Putamen (tissue), 1 donor: ENCODE measurements at regions not wholly inside any gene's neighbourhood (a gene's known extent, or its start where the extent isn't known, plus 50 kb on each side); places are given as distances from the start of the nearest gene placed in this dataset.

ENCODE experiments used
- DNase-seq: peaks from one replicate; pipeline ENCODE4 v3.0.0-alpha.2; 2016; ENCODE audit warnings: low spot score

DNA sequence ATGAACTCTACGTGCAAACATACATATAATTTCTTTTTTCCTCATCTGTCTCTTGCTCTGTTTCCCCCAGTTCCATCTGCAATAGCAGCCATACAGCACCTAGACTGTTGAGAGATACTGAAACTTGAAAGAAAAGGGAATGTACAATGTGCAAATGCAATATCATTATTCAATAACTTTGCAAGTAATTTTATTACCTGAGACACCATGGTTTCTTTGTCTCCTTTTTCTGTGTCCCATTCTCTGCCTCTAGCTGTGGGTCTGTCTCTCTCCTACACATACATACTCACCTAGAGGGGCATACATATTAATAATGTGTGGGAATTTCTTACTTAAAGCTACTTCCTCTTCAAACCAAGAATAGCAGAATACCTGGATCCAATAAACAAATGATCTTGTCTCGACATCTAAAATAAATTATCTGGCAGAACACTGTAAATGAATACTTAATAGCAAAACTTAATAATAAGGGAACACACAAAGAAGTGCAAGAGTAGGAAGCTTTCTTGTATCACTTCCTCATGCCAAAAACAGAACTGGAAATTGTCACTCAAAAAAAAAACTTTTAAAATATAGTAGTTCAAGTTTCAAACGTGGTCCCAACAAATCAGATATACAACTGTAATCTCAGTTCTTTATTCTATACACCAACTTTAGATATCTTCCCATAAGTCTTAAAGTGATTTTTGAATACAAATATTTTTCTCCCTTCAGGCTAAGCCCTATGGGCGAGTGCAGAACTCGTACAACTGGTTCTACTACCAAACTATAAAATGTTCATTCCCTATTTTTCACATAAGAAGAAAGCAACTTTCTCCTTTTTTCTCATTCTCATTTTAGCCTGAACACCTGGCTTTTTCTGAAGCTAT is 194.6 kb downstream of the NRIP1 start:
- DNase-seq = no peak

DNA sequence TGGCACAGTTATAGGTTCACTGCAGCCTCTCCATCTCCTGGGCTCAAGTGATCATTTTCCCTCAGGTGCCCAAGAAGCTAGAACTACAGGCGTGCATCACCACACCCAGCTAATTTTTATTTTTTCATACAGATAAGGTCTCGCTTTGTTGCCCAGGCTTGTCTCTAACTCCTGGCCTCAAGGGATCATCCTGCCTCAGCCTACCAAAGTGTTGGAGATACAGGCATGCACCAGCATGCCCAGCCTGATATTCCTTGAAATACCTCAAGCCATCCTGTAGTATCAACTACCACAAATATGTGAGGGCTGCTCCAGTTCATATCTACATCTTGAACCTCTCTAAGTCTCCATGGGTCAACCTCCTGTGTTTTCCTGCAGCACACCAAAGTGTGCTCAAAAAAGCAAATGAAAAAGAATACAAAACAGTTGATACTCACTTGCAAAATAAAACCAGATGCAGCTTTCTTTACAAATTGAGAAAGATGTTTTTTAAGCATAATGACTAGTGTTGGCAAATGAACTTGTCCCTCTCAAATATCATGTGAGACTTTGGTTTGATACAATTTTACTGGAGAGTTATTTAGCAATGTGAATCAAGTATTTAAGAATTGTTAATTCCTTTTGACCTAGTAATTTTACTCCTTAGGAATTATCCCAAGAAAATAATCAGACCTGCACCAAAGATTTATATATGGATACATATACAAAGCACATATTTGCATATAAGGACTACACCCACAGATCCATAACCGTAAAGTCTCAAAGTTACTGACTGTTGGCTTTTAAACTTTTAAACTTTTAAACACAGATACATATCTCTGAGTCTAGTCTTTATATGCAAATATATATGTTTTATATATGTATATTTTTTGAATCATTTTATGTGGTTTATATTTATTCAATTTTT is 197.7 kb downstream of the NRIP1 start:
- no peak for DNase-seq

DNA sequence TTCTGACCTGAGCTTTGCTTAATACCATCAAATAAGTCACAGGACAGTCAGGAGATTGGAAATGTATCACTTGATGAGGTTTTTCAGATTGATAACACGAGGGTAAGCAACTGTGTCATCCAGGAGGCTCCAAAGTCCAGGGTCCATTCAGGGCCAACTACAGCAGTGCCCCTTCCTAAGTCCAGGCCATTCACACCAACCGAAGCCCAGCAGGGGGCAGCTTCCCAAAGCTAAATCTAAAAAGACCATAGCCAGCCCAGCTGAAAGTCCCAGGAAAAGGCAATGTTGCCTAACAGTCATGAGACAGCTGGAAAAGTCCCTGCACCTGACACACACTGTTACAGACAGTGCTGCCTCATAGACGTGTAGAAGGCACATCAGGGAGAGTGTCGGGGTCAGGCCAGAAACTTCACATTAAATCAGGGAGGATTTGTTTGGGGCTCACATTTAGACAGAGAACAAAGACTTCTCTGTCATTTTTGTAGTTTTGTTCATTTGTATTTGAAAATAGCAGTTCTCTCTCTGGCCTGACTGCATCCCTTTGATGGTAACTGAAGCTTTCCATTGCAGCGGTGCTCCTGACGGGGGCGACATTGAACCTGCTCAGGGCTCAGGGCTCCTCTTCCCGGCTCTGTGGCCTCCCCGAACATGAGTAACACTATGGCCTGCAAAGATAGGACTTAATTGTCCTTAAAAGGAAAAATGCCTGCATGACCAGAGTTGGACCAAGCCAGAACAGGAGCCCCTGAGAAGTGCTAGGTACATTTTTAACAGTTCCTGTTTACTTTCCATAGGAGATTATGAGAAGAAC is 200.4 kb downstream of the NRIP1 start:
- peak; percentile 85 for DNase-seq

DNA sequence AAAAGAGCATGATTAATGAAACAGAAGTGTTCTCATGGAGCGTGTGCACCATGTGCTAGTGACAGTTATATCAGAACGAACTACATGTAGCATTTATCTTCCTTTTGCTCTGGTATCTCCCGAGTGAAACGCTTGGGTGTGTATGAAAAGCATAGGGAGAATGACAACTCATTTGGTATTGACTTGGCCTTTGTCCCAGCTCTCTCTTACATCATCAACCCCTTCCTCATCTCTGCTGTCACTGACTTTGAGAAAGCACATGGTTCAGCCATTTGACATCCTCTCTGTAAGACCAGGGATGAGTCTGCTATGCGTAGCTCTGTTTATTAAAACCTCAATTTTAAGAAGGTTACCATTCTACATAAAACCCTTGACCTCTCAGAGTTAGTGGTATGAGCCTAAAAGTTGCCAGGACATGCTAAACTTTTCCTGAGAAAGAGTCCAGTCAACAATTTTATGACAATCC is 201.0 kb downstream of the NRIP1 start:
- no peak for DNase-seq

GRCh38 chr21:14862794-14863720 is 201.7 kb downstream of the NRIP1 start:
- DNase-seq = no peak

DNA sequence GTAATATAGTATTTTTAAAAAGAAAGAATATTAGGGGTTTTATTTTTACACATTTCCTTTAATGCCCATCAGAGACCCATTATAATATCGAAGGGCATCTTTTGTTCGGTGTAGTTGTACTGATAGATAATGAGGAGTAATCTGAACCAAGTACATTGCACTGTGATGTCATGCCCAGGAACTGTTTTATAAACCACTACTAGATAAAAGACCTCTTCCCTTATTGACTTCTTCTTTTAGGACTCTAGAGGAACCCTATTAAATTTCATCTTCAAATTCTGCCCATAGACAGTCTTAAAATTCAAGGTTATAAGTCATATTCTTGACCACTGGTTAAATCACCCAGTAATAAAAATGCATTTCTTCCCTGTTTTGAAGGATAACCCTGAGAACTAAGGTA is 206.5 kb downstream of the NRIP1 start:
- no peak for DNase-seq

DNA sequence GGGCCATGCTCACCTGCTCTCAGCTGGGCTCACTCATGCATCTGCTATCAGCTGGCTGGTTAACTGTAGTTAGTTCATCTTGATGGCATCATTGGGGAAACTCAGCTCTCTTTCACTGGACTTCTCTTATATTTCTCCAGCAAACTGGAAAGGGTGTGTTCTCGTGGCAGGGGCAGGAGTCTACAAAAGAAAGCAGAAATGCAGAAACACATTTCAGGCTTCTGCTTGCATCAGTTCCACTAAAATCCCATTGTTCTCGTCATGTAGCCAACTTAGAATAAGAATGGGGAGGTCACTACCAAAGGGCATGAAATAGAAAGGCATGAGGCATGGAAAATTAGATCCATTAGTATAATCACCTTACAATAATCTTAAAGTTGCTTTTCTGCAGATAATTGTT is 207.3 kb downstream of the NRIP1 start:
- DNase-seq = no peak

- no peak for DNase-seq
Observed at GRCh38 chr21:14850394-14850793, 214.4 kb downstream of the NRIP1 start.

GRCh38 chr21:14846621-14847020 is 218.2 kb downstream of the NRIP1 start:
- DNase-seq = no peak

DNA sequence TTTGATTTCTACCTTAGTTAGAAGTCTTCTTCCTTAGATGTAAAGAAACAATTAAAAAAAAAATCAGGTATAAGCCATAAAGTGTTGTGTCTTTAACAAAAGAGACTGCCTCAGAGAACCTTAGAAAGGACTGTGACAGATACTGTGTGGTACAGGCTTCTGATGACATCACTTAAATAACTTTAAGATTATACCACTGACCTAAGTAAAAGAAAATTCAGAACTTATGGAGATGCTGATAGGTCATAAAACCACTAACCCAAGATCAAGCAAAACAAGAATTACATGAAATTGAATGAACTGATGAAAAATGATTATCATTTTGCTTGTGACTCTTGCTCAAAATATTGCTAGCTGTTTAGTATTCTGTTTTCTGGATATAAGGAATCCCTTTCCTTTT is 220.8 kb downstream of the NRIP1 start:
- no peak for DNase-seq

- no peak for DNase-seq
Observed at GRCh38 chr21:14842601-14843000, 222.2 kb downstream of the NRIP1 start.

GRCh38 chr21:14841511-14842472 is 223.0 kb downstream of the NRIP1 start:
- DNase-seq = no peak

DNA sequence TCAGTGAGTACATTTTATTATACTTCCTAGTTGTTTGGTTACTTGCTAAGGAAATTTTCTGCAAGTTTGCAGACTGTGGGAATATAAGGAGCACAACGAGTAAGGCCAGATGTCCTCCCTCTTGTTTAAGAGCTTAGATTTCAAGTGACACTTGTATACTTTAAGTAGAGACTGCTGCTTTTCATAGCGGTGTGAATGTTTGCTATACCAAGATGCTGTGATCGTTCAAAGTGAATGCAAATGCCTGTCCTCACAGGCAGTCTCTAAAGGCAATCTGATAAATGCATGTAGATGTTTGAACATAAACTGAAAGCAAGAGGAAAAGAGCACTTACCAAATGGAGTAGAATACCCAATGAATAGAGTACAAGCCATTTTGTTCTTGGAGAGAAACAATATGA is 226.4 kb downstream of the NRIP1 start:
- no peak for DNase-seq

DNA sequence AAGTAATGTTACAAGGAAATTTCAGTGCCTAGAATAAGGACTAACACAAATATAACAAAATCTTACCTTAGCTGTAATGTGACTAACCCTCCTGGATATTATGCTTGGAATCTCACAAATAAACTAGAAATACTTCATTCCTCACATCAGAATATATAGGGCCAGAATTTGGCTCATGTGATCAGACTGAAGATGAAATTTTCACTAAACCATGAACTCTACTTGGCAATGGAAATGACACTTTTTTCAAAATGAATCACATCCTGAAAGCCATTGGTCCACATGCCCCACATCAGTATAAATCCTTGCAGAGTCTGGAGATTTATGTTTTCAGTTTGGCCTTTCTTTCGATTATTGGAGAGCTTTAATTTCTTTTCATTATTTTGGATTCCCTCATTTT is 227.8 kb downstream of the NRIP1 start:
- no peak for DNase-seq

GRCh38 chr21:14833666-14834351 is 231.0 kb downstream of the NRIP1 start:
- DNase-seq = no peak

DNA sequence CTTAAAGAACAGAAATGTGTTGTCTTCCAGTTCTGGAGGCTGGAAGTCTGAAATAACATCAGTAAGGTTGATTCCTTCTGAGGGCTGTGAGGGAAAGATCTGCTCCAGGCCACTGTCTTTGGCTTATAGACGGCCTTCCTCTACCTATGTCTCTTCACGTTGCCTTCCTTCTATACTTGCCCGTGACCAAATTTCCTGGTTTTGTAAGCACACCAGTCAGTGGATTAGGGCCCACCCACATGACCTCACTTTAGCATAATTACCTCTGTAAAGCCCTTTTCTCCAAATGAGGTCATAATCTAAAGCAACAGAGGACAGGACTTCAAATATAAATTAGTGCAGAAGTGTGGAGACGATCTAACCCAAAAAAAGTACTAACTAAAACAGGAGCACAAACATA is 231.6 kb downstream of the NRIP1 start:
- DNase-seq = no peak

DNA sequence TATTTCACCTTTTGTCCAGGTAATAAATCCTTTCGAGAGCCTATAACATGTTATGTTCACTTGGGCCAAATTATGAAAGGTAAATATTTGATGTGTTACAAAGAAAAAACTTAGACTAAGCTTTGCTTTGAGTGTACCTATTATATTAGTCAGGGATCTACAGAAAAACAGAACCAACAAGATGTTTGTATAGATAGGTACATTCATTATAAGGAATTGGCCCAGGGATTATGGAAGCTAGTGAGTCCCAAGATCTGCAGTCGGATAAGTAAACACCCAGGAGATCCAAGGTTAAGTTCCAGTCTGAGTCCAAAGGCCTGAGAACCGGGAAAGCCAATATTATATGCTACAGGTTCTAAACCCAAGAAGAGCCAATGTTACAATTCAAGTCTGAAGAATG is 234.5 kb downstream of the NRIP1 start:
- DNase-seq = no peak

DNA sequence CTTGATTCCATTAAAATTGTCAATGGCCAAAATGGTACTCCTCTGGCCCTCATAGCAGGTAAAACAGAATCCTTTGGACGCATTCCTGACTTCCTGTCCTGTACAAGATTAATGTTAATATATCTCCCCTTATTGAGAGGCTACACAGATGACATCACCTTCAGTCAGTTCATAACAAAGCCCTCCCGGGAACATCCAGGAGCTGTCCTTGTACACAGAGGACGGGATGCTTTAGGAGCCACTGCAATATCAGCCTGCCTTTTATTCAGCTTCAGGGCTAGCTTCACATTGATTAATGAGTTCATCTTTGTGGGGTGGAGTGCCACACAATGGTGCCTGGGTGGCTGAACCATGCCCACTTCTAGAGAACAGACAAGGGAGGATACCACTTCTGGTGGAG is 235.1 kb downstream of the NRIP1 start:
- no peak for DNase-seq

GRCh38 chr21:14827468-14827867 is 237.3 kb downstream of the NRIP1 start:
- DNase-seq = no peak
